IPS-18c (cell line): ENCODE measurements at regions not wholly inside any gene's neighbourhood (a gene's known extent, or its start where the extent isn't known, plus 50 kb on each side); places are given as distances from the start of the nearest gene placed in this dataset.
A peak's percentile ranks its signal among the peaks of the same experiment; 100 is the strongest.

ENCODE experiments used
- H3K4me3 ChIP-seq: 2 replicates; pipeline ENCODE4 v1.7.0; 2013; ENCODE audit warnings: low read depth, mild to moderate bottlenecking, low read length, moderate library complexity; ENCODE audit not compliant: insufficient read depth
- H3K9me3 ChIP-seq: one replicate; pipeline ENCODE4 v1.6.1; 2013; ENCODE audit warnings: mild to moderate bottlenecking, low read length, moderate library complexity; ENCODE audit not compliant: control insufficient read depth, insufficient read depth

GRCh38 chr2:64218137-64218802 is 74.0 kb upstream of the PELI1 start:
- Histone ChIP-seq H3K9me3 (no peaks in the 10 kb centered on the region), H3K4me3 (no peak overlapping the region)

GRCh38 chr2:64219149-64219548 is 74.9 kb upstream of the PELI1 start:
- no peak overlapping the region for H3K4me3 ChIP-seq
- no peaks in the 10 kb centered on the region for H3K9me3 ChIP-seq

- Histone ChIP-seq H3K4me3 (no peak overlapping the region), H3K9me3 (no peaks in the 10 kb centered on the region)
Measured at GRCh38 chr2:64220265-64220664, 76.0 kb upstream of the PELI1 start.

- Histone ChIP-seq H3K4me3 (no peak overlapping the region), H3K9me3 (no peaks in the 10 kb centered on the region)
Measured at GRCh38 chr2:64220894-64221617, 76.8 kb upstream of the PELI1 start.

- no peak overlapping the region for H3K4me3 ChIP-seq
- no peaks in the 10 kb centered on the region for H3K9me3 ChIP-seq
Measured at GRCh38 chr2:64221935-64222334, 77.7 kb upstream of the PELI1 start.

GRCh38 chr2:64222351-64222750 is 78.1 kb upstream of the PELI1 start:
- H3K9me3 ChIP-seq = no peaks in the 10 kb centered on the region
- no peak overlapping the region for H3K4me3 ChIP-seq

- H3K9me3 ChIP-seq = no peaks in the 10 kb centered on the region
- no peak overlapping the region for H3K4me3 ChIP-seq
Measured at GRCh38 chr2:64223055-64223454, 78.8 kb upstream of the PELI1 start.

- H3K4me3 ChIP-seq = no peak overlapping the region
- H3K9me3 ChIP-seq = no peaks in the 10 kb centered on the region
Measured at GRCh38 chr2:64225491-64225890, 81.3 kb upstream of the PELI1 start.

GRCh38 chr2:64226611-64227010 is 82.4 kb upstream of the PELI1 start:
- no peaks in the 10 kb centered on the region for H3K9me3 ChIP-seq
- no peak overlapping the region for H3K4me3 ChIP-seq

GRCh38 chr2:64227603-64228125 is 83.4 kb upstream of the PELI1 start:
- H3K9me3 ChIP-seq = no peaks in the 10 kb centered on the region
- peak overlapping the region; percentile 48; the same call in 1 of the 2 replicates for H3K4me3 ChIP-seq

- H3K4me3 ChIP-seq = peak overlapping the region; percentile 48
- H3K9me3 ChIP-seq = no peaks in the 10 kb centered on the region
Measured at GRCh38 chr2:64228126-64228678, 84.0 kb upstream of the PELI1 start.

- H3K9me3 ChIP-seq = no peaks in the 10 kb centered on the region
- no peak overlapping the region for H3K4me3 ChIP-seq
Measured at GRCh38 chr2:64228918-64229317, 84.7 kb upstream of the PELI1 start.

GRCh38 chr2:64230540-64230939 is 86.3 kb upstream of the PELI1 start:
- Histone ChIP-seq H3K4me3 (no peak overlapping the region), H3K9me3 (no peaks in the 10 kb centered on the region)

GRCh38 chr2:64232266-64232665 is 88.0 kb upstream of the PELI1 start:
- no peak overlapping the region for H3K4me3 ChIP-seq
- no peaks in the 10 kb centered on the region for H3K9me3 ChIP-seq

GRCh38 chr2:64233376-64233922 is 89.2 kb upstream of the PELI1 start:
- no peak overlapping the region for H3K4me3 ChIP-seq
- no peaks in the 10 kb centered on the region for H3K9me3 ChIP-seq

GRCh38 chr2:64234150-64234549 is 89.9 kb upstream of the PELI1 start:
- no peaks in the 10 kb centered on the region for H3K9me3 ChIP-seq
- H3K4me3 ChIP-seq = no peak overlapping the region

GRCh38 chr2:64234785-64235184 is 90.6 kb upstream of the PELI1 start:
- no peak overlapping the region for H3K4me3 ChIP-seq
- H3K9me3 ChIP-seq = no peaks in the 10 kb centered on the region

- Histone ChIP-seq H3K9me3 (no peaks in the 10 kb centered on the region), H3K4me3 (no peak overlapping the region)
Measured at GRCh38 chr2:64237266-64237665, 93.0 kb upstream of the PELI1 start.
